SU-DHL-6 (cell line): ENCODE measurements at regions not wholly inside any gene's neighbourhood (a gene's known extent, or its start where the extent isn't known, plus 50 kb on each side); places are given as distances from the start of the nearest gene placed in this dataset.

Experiments used
- H2AFZ ChIP-seq: fragments of 200-600 bp; sonication (generic); 2 replicates; pipeline ENCODE4 v1.6.1; 2014; ENCODE audit warnings: low read depth, mild to moderate bottlenecking, moderate library complexity, mixed read lengths, antibody characterized with exemption, low read length; ENCODE audit not compliant: severe bottlenecking
- H3F3A ChIP-seq: fragments of 200-600 bp; shearing (Covaris generic); 2 replicates; pipeline ENCODE4 v1.6.0; 2016; ENCODE audit warnings: antibody characterized with exemption, mild to moderate bottlenecking; ENCODE audit not compliant: insufficient read depth
- H3K27ac ChIP-seq: fragments of 200-600 bp; sonication (generic); 2 replicates; pipeline ENCODE4 v1.5.1; 2016; ENCODE audit warnings: low read depth, mild to moderate bottlenecking, low read length, moderate library complexity, mixed read lengths
- H3K27me3 ChIP-seq: fragments of 200-600 bp; sonication (generic), shearing (Covaris generic); 2 replicates; pipeline ENCODE4 v1.6.0; 2014; ENCODE audit warnings: mild to moderate bottlenecking, low read length
- H3K36me3 ChIP-seq: fragments of 200-600 bp; sonication (generic); 2 replicates; pipeline ENCODE4 v1.6.1; 2014; ENCODE audit warnings: mild to moderate bottlenecking, low read length, mixed read lengths
- H3K4me2 ChIP-seq: fragments of 300-600, 200-600 bp; shearing (Covaris generic), sonication (generic); 2 replicates; pipeline ENCODE4 v1.6.0; 2014; ENCODE audit warnings: low read length, low read depth, mild to moderate bottlenecking; ENCODE audit not compliant: poor library complexity, severe bottlenecking
- H3K4me3 ChIP-seq: fragments of 200-600 bp; sonication (generic); 2 replicates; pipeline ENCODE4 v1.5.1; 2014; ENCODE audit warnings: antibody characterized with exemption, low read length, mild to moderate bottlenecking, mixed read lengths; ENCODE audit not compliant: insufficient read depth, poor library complexity, severe bottlenecking
- H3K79me2 ChIP-seq: fragments of 200-600 bp; sonication (generic); 2 replicates; pipeline ENCODE4 v1.6.1; 2014; ENCODE audit warnings: mild to moderate bottlenecking, low read length, moderate library complexity; ENCODE audit not compliant: insufficient read depth
- H3K9ac ChIP-seq: fragments of 200-600 bp; sonication (generic); 2 replicates; pipeline ENCODE4 v1.7.0; 2014; ENCODE audit warnings: mild to moderate bottlenecking, low read length
- H3K9me2 ChIP-seq: fragments of 200-600 bp; sonication (generic); replicated peaks from 2 replicates; pipeline ENCODE4 v1.6.1; 2014; ENCODE audit warnings: low read length; ENCODE audit not compliant: insufficient read depth
- H3K9me3 ChIP-seq: fragments of 200-600 bp; sonication (generic); 2 replicates; pipeline ENCODE4 v1.6.1; 2014; ENCODE audit warnings: low read length, mixed read lengths; ENCODE audit not compliant: insufficient read depth
- H4K20me1 ChIP-seq: fragments of 200-600 bp; sonication (generic); 2 replicates; pipeline ENCODE4 v1.6.1; 2014; ENCODE audit warnings: low read depth, mild to moderate bottlenecking, antibody characterized with exemption, low read length, moderate library complexity, mixed read lengths
- EZH2phosphoT487 ChIP-seq: fragments of 200-600 bp; sonication (generic), shearing (Covaris generic); conservative IDR thresholded peaks from 2 replicates; pipeline ENCODE4 v1.6.1; 2018; ENCODE audit warnings: mild to moderate bottlenecking, antibody characterized with exemption, low read length, moderate library complexity, mixed read lengths
- TF ChIP-seq, protein P1 (sequence below): fragments of 200-600 bp; sonication (generic); IDR thresholded peaks from one replicate; pipeline ENCODE4 v1.5.1; 2017; ENCODE audit warnings: antibody characterized with exemption, mild to moderate bottlenecking, low read length, moderate library complexity; ENCODE audit not compliant: insufficient read depth, poor library complexity, severe bottlenecking

DNA sequence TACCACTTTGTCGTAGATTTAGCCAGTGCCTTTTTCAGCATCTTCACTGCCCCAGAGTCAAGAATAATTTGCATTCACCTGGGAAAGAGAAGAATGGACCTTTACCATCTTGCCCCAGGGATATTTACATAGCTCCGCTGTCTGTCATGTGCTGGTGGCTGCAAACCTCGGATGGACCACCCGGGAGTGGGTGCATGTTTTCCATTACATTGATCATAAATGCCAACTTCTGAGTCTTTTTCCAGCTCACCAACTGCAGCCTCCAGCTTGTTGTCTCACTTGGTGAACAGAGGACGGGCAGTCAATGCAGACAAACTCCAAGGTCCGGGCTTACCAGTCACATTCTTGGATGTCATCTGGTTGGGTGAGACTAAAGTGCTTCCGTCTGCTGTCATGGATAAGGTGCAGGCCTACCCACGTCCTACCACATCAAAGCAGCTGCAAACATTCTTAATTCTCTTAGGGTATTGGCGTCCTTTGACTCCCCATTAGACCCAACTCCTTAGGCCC, 155.8 kb upstream of the APC start:
- Histone ChIP-seq H3K9me3 (no peaks in the 10 kb centered on the region), H3F3A (no peaks in the 10 kb centered on the region), H3K4me3 (no peak overlapping the region), H3K79me2 (no peaks in the 10 kb centered on the region), H4K20me1 (no peaks in the 10 kb centered on the region), H3K9me2 (no peaks in the 10 kb centered on the region), H3K27me3 (no peaks in the 10 kb centered on the region), H2AFZ (no peak overlapping the region), H3K27ac (no peak overlapping the region), H3K36me3 (no peaks in the 10 kb centered on the region), H3K4me2 (no peak overlapping the region), H3K9ac (no peak overlapping the region)
- no peak for TF ChIP-seq EZH2phosphoT487
- TF ChIP-seq, protein P1, sequence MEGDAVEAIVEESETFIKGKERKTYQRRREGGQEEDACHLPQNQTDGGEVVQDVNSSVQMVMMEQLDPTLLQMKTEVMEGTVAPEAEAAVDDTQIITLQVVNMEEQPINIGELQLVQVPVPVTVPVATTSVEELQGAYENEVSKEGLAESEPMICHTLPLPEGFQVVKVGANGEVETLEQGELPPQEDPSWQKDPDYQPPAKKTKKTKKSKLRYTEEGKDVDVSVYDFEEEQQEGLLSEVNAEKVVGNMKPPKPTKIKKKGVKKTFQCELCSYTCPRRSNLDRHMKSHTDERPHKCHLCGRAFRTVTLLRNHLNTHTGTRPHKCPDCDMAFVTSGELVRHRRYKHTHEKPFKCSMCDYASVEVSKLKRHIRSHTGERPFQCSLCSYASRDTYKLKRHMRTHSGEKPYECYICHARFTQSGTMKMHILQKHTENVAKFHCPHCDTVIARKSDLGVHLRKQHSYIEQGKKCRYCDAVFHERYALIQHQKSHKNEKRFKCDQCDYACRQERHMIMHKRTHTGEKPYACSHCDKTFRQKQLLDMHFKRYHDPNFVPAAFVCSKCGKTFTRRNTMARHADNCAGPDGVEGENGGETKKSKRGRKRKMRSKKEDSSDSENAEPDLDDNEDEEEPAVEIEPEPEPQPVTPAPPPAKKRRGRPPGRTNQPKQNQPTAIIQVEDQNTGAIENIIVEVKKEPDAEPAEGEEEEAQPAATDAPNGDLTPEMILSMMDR = no peak

DNA sequence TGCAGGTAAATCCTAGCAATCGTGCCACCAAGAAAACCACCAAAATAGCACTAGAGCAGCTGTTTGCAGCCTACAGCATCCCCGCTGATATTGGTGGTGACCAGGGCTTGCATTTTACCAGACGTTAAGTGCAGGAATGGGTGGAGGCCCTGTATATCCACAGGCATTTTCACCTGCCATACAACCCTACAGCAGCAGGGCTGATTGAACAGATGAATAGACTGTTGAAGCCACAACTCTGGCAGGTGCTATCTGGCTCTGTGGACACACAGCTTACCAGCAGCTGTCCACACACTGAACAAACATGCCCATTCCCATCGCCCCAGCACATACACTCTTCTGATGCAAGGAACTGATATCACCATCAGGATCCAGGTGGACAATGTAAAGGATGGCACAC, 154.5 kb upstream of the APC start:
- H3K79me2 ChIP-seq = no peaks in the 10 kb centered on the region
- no peaks in the 10 kb centered on the region for H3K27me3 ChIP-seq
- no peak overlapping the region for H2AFZ ChIP-seq
- H3K36me3 ChIP-seq = no peaks in the 10 kb centered on the region
- no peaks in the 10 kb centered on the region for H3K9me3 ChIP-seq
- H3F3A ChIP-seq = no peaks in the 10 kb centered on the region
- no peaks in the 10 kb centered on the region for H4K20me1 ChIP-seq
- TF ChIP-seq, protein P1 = no peak
- no peak for TF ChIP-seq EZH2phosphoT487
- H3K4me3 ChIP-seq = no peak overlapping the region
- no peak overlapping the region for H3K9ac ChIP-seq
- no peak overlapping the region for H3K4me2 ChIP-seq
- no peaks in the 10 kb centered on the region for H3K9me2 ChIP-seq
- H3K27ac ChIP-seq = no peak overlapping the region

DNA sequence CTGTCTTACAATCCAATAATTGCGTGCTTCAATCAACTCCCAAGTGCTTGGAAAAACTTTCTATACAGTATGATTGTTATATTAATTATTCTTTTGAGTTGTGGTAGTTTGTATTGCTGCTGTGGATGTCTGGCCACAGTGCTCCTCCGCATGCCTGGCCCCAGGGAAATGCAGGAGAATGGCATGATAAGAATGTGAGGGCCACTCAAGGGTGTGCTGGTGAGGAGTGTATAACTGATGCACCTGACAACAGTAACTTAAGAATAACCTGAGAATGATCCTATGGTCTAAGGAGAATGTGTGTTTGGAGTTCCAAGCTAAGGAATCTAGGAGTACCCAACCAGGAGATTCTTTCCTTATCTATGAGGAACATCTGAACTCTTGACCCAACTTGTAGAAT, 152.9 kb upstream of the APC start:
- Histone ChIP-seq H3K27me3 (no peaks in the 10 kb centered on the region), H3F3A (no peaks in the 10 kb centered on the region), H2AFZ (no peak overlapping the region), H3K9me2 (no peaks in the 10 kb centered on the region), H3K4me3 (no peak overlapping the region), H3K4me2 (no peak overlapping the region), H3K79me2 (no peaks in the 10 kb centered on the region), H4K20me1 (no peaks in the 10 kb centered on the region), H3K9me3 (no peaks in the 10 kb centered on the region), H3K36me3 (no peaks in the 10 kb centered on the region), H3K27ac (no peak overlapping the region), H3K9ac (no peak overlapping the region)
- no peak for TF ChIP-seq EZH2phosphoT487
- TF ChIP-seq, protein P1 = no peak
